Heart left ventricle (tissue), 13 donors: ENCODE measurements at regions not wholly inside any gene's neighbourhood (a gene's known extent, or its start where the extent isn't known, plus 50 kb on each side); places are given as distances from the start of the nearest gene placed in this dataset.

Experiments used
- POLR2A ChIP-seq, 2 donors: fragments of 450-650 bp; IDR thresholded peaks; one replicate each; pipeline ENCODE4 v1.6.1; 2017; ENCODE audit warnings: antibody characterized with exemption in 2 of 2, mild to moderate bottlenecking in 2 of 2, moderate library complexity in 2 of 2
- TF ChIP-seq, protein P1 (sequence below), 12 donors: fragments of 200-600 bp; sonication (generic) in 4 of 12; IDR thresholded peaks; one replicate each; pipeline versions ENCODE4 v1.5.0 to v1.8.0; 2018 to 2022; ENCODE audit warnings: antibody characterized with exemption in 12 of 12, mild to moderate bottlenecking in 5 of 12
- donor health status: ischemic (EF 13 %, LVEDD 7.1; RV severe dilation, severe dysfunction).
- donor health status: DM: no; HTN: yes; CAD: no.
- donor health status: DM: no; HTN: no; CAD: no.
- donor health status: ischemic (EF 25% LVEDD 6.9; RV normal size, moderate dysfunction).
- donor health status: ischemic (EF 25% LVEDD 5.7; RV mildly dilated, moderate dysfunction).
- donor health status: ischemic (EF 35%, LVEDD 5.7; RV mildly dilated, moderate dysfunction).
- donor health status: nonischemic (EF 11% LVEDD 7.7; RV severe dilation, severe dysfunction).
- donor health status: DM: yes; HTN: yes; CAD: no.
- donor health status: PGD.
- donor health status: ischemic (EF 29% LVEDD 5.4; RV normal size, mild dysfunction).
- donor health status: nonischemic (EF 23%, LVEDD 6.1; RV moderate dilation, normal function).

DNA sequence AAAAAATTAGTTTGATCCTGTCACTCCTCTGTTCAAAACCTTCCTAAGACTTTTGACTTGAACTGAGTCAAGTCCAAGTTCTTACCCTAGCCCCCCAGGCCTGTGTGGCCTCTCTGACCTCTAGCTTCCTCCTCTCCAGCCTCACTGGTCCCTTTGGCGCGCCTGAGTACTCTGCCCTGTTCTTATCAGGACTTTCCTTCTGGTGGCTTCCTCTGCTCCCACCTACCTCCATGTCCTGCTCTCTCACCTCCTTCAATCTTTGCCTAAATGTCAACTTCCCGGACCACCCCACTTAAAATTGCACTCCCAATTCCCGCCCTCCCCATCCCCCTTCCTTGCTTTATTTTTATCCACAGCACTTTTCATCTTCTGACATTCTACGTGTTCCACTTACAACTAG is 526.1 kb upstream of the KLF4 start:
- TF ChIP-seq, protein P1, sequence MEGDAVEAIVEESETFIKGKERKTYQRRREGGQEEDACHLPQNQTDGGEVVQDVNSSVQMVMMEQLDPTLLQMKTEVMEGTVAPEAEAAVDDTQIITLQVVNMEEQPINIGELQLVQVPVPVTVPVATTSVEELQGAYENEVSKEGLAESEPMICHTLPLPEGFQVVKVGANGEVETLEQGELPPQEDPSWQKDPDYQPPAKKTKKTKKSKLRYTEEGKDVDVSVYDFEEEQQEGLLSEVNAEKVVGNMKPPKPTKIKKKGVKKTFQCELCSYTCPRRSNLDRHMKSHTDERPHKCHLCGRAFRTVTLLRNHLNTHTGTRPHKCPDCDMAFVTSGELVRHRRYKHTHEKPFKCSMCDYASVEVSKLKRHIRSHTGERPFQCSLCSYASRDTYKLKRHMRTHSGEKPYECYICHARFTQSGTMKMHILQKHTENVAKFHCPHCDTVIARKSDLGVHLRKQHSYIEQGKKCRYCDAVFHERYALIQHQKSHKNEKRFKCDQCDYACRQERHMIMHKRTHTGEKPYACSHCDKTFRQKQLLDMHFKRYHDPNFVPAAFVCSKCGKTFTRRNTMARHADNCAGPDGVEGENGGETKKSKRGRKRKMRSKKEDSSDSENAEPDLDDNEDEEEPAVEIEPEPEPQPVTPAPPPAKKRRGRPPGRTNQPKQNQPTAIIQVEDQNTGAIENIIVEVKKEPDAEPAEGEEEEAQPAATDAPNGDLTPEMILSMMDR (IDR thresholded peaks at IDR 0.05), result no peak
- TF ChIP-seq POLR2A (IDR thresholded peaks at IDR 0.05), result no peak
